H1 (cell line): ENCODE measurements at regions not wholly inside any gene's neighbourhood (a gene's known extent, or its start where the extent isn't known, plus 50 kb on each side); places are given as distances from the start of the nearest gene placed in this dataset.

Source experiments
- FOSL1 ChIP-seq: IDR thresholded peaks from 2 replicates; pipeline ENCODE4 v1.6.1; 2011; ENCODE audit warnings: mild to moderate bottlenecking, low read depth, low read length, moderate library complexity; ENCODE audit not compliant: insufficient read depth

- no peak for TF ChIP-seq FOSL1
Measured at GRCh38 chr11:106353031-106353430, 275.6 kb downstream of the AASDHPPT start (continued).
